Testis (tissue), 2 donors: ENCODE measurements at regions not wholly inside any gene's neighbourhood (a gene's known extent, or its start where the extent isn't known, plus 50 kb on each side); places are given as distances from the start of the nearest gene placed in this dataset.

Source experiments
- CTCF ChIP-seq, 3 experiments: fragments of 450-650 bp in 2 of 3; fragments of 200-600 bp in 1 of 3; sonication (generic) in 1 of 3; IDR thresholded peaks; one replicate each; pipeline ENCODE4 v1.5.1; 2016 to 2019; ENCODE audit warnings: antibody characterized with exemption in 3 of 3, mild to moderate bottlenecking in 2 of 3, moderate library complexity in 1 of 3
- POLR2A ChIP-seq: fragments of 450-650 bp; IDR thresholded peaks from one replicate; pipeline ENCODE4 v1.6.1; 2017; ENCODE audit warnings: antibody characterized with exemption, mild to moderate bottlenecking, moderate library complexity

GRCh38 chr18:69196336-69196735 is 204.4 kb upstream of the DOK6 start:
- TF ChIP-seq CTCF (IDR thresholded peaks at IDR 0.05) = no peak
- no peak for TF ChIP-seq POLR2A
